ENCODE measurements at regions not wholly inside any gene's neighbourhood (a gene's known extent, or its start where the extent isn't known, plus 50 kb on each side); places are given as distances from the start of the nearest gene placed in this dataset.

DNA sequence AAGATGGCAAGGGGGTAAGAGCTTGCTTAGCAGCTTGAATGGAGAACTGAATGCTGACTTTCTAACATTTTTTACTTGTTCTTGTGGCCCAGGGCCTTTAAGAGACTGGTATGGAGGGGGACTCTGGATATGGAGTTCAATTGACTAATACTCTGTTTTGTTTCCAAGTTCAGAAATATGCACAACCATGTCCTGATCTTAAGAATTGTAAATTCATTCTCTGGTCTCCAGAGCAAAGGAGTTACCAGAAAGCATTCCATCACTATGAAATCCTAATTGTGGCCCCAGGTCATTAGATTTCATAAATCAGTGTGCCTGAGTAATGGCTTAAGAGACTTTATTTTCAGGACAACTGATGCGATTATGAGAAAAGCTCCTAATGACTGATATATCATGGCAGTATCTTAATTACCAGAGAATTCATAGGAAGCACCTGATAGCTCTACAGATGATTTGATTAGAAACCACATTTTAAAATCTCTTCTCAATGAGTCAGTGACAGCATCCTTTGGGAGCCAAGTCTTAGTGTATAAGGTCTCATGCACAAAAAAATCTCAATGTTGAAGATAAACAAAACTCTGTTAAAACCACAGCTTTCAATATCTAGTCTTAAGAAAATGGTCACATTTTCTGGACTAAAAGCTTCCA lies 613.6 kb upstream of the KLF4 start:
- H3K4me2 ChIP-seq = no peak overlapping the region
- no peaks in the 10 kb centered on the region for H4K20me1 ChIP-seq (ENCODE audit: insufficient read depth)
- no peak overlapping the region for H3K4me3 ChIP-seq (IDR thresholded peaks at IDR 0.05; ENCODE audit: insufficient read depth, low read depth, low read length)
- peaks cover 3% of the 10 kb centered on the region for H3K4me1 ChIP-seq (ENCODE audit: low read depth, poor library complexity, severe bottlenecking)
- H3K9ac ChIP-seq = no peak overlapping the region
- H3K79me2 ChIP-seq (ENCODE audit: insufficient read depth, low read depth) = no peaks in the 10 kb centered on the region
- H3K27me3 ChIP-seq (ENCODE audit: insufficient read depth, low read depth) = no peaks in the 10 kb centered on the region
- H3K27ac ChIP-seq = no peak overlapping the region
- TF ChIP-seq, protein P1, sequence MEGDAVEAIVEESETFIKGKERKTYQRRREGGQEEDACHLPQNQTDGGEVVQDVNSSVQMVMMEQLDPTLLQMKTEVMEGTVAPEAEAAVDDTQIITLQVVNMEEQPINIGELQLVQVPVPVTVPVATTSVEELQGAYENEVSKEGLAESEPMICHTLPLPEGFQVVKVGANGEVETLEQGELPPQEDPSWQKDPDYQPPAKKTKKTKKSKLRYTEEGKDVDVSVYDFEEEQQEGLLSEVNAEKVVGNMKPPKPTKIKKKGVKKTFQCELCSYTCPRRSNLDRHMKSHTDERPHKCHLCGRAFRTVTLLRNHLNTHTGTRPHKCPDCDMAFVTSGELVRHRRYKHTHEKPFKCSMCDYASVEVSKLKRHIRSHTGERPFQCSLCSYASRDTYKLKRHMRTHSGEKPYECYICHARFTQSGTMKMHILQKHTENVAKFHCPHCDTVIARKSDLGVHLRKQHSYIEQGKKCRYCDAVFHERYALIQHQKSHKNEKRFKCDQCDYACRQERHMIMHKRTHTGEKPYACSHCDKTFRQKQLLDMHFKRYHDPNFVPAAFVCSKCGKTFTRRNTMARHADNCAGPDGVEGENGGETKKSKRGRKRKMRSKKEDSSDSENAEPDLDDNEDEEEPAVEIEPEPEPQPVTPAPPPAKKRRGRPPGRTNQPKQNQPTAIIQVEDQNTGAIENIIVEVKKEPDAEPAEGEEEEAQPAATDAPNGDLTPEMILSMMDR (conservative IDR thresholded peaks at IDR 0.05; ENCODE audit: low read depth, low read length) = no peak
- H3K36me3 ChIP-seq (ENCODE audit: insufficient read depth) = no peaks in the 10 kb centered on the region
- no peak overlapping the region for H2AFZ ChIP-seq (ENCODE audit: low read depth)

DNA sequence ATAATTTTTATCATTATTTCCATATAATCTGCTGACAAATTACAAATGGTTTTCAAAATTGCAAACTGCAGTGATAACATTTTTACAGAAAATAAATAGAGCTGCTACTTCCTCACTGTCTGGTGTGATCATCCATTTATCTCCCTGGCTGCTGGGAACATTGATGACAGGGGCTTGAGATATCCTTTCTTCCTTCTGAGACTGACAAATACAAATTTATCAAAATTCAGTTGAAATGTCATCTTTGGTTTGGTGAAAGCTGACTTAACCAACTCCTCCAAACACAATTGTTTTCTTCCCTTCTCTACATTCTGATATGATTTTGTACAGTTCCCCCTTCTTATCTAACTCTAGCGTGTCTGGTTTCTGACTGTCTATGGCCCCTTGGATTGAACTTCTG lies 611.8 kb upstream of the KLF4 start:
- no peak overlapping the region for H2AFZ ChIP-seq (ENCODE audit: low read depth)
- no peaks in the 10 kb centered on the region for H3K36me3 ChIP-seq (ENCODE audit: insufficient read depth)

DNA sequence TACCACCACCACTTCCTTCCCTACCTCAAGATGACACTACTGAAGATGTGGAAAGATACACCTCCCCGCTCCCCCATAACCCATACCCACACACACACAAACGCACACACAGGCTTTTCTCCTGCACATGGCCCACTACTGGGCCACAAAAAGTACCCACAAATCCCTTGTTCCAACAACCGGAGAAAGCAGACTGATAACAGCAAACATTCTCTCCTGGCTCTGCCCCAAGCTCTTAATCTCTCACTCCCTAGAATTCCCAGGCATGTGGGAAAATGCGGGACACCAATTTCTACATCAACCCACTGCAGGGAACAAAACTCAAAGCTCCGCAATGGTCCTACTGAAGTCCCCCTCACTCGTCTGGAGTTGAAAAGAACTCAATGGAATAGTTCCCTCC lies 611.0 kb upstream of the KLF4 start:
- no peak overlapping the region for H2AFZ ChIP-seq (ENCODE audit: low read depth)
- H4K20me1 ChIP-seq (ENCODE audit: insufficient read depth) = no peaks in the 10 kb centered on the region
- H3K9ac ChIP-seq = no peak overlapping the region
- TF ChIP-seq, protein P1 (conservative IDR thresholded peaks at IDR 0.05; ENCODE audit: low read depth, low read length) = no peak
- H3K27ac ChIP-seq = no peak overlapping the region
- peaks cover 3% of the 10 kb centered on the region for H3K4me1 ChIP-seq (ENCODE audit: low read depth, poor library complexity, severe bottlenecking)
- no peaks in the 10 kb centered on the region for H3K79me2 ChIP-seq (ENCODE audit: insufficient read depth, low read depth)
- H3K4me2 ChIP-seq = no peak overlapping the region
- no peaks in the 10 kb centered on the region for H3K36me3 ChIP-seq (ENCODE audit: insufficient read depth)
- no peaks in the 10 kb centered on the region for H3K27me3 ChIP-seq (ENCODE audit: insufficient read depth, low read depth)
- no peak overlapping the region for H3K4me3 ChIP-seq (IDR thresholded peaks at IDR 0.05; ENCODE audit: insufficient read depth, low read depth, low read length)

More for the DNA sequence above, 611.8 kb upstream of the KLF4 start:
- no peak overlapping the region for H3K27ac ChIP-seq
- H3K4me1 ChIP-seq (ENCODE audit: low read depth, poor library complexity, severe bottlenecking) = peaks cover 3% of the 10 kb centered on the region
- no peak overlapping the region for H3K9ac ChIP-seq
- no peaks in the 10 kb centered on the region for H3K79me2 ChIP-seq (ENCODE audit: insufficient read depth, low read depth)
- H3K27me3 ChIP-seq (ENCODE audit: insufficient read depth, low read depth) = no peaks in the 10 kb centered on the region
- TF ChIP-seq, protein P1 (conservative IDR thresholded peaks at IDR 0.05; ENCODE audit: low read depth, low read length) = no peak
- H3K4me3 ChIP-seq (IDR thresholded peaks at IDR 0.05; ENCODE audit: insufficient read depth, low read depth, low read length) = no peak overlapping the region
- H3K4me2 ChIP-seq = no peak overlapping the region
- no peaks in the 10 kb centered on the region for H4K20me1 ChIP-seq (ENCODE audit: insufficient read depth)

DNA sequence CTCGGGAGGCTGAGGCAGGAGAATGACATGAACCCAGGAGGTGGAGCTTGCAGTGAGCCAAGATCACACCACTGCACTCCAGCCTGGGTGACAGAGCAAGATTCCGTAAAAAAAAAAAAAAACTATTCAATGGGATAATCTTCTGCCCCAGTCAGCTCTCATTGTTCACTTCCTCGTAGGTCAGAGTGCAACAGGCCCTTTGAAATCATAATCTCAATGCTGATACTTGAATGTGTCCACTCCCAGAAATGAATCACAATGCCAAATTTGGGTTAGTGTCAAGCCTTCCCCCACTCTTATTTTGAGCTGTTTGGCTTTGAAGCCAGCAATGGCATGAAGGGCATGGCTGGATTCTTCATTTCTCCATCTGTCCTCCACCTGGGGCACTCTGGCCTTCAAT lies 610.3 kb upstream of the KLF4 start:
- no peak overlapping the region for H3K4me2 ChIP-seq
- no peak overlapping the region for H3K4me3 ChIP-seq (IDR thresholded peaks at IDR 0.05; ENCODE audit: insufficient read depth, low read depth, low read length)
- TF ChIP-seq, protein P1 (conservative IDR thresholded peaks at IDR 0.05; ENCODE audit: low read depth, low read length) = no peak
- H3K36me3 ChIP-seq (ENCODE audit: insufficient read depth) = no peaks in the 10 kb centered on the region
- H3K27ac ChIP-seq = no peak overlapping the region
- no peak overlapping the region for H3K9ac ChIP-seq
- H2AFZ ChIP-seq (ENCODE audit: low read depth) = no peak overlapping the region
- H4K20me1 ChIP-seq (ENCODE audit: insufficient read depth) = no peaks in the 10 kb centered on the region
- no peaks in the 10 kb centered on the region for H3K27me3 ChIP-seq (ENCODE audit: insufficient read depth, low read depth)
- no peaks in the 10 kb centered on the region for H3K79me2 ChIP-seq (ENCODE audit: insufficient read depth, low read depth)
- peaks cover 4% of the 10 kb centered on the region for H3K4me1 ChIP-seq (ENCODE audit: low read depth, poor library complexity, severe bottlenecking)

Measured in KMS-11 (cell line).